IMR-90 (cell line): ENCODE measurements at regions not wholly inside any gene's neighbourhood (a gene's known extent, or its start where the extent isn't known, plus 50 kb on each side); places are given as distances from the start of the nearest gene placed in this dataset.
A peak's percentile ranks its signal among the peaks of the same experiment; 100 is the strongest.

Experiments used
- ATAC-seq: fragments of 200-7000 bp; cut with Tn5 transposase; 2 replicates; pipeline ENCODE4 v1.9.1; 2020; ENCODE audit warnings: low read depth, mild to moderate bottlenecking, moderate library complexity
- BruUV-seq: library from RNA; stranded (reverse); fragments of 400-500 nt; replicated peaks from 2 replicates; lab custom pipeline; 2021; lab: Mats Ljungman, UMichigan
- CTCF ChIA-PET: fragments of 300-600 bp; formaldehyde crosslinking; extraction: SDS; loops from one replicate; lab custom pipeline; 2021; ENCODE audit warnings: antibody characterized with exemption; lab: Yijun Ruan, JAX
- POLR2A ChIA-PET: fragments of 300-600 bp; sonication (Branson Sonifier 250); formaldehyde crosslinking; loops from one replicate; lab custom pipeline; 2022; ENCODE audit warnings: antibody characterized with exemption; ENCODE audit not compliant: unreplicated experiment; lab: Charles Lee
- DNase-seq: peaks from one replicate; pipeline ENCODE4 v3.0.0; 2013
- H2AFZ ChIP-seq: replicated peaks from 2 replicates; pipeline ENCODE3; 2013; ENCODE audit warnings: low read length, mild to moderate bottlenecking; ENCODE audit not compliant: poor library complexity
- H2AK5ac ChIP-seq: 2 replicates; pipeline ENCODE4 v1.6.1; 2013; ENCODE audit warnings: low read depth, low read length, inconsistent platforms
- H2AK9ac ChIP-seq: replicated peaks from 2 replicates; pipeline ENCODE3; 2013; ENCODE audit warnings: mild to moderate bottlenecking, low read depth, low read length, moderate library complexity; ENCODE audit not compliant: poor library complexity
- H2BK120ac ChIP-seq: 2 replicates; pipeline ENCODE4 v1.6.1; 2013; ENCODE audit warnings: low read depth, low read length, inconsistent platforms
- H2BK15ac ChIP-seq: 3 replicates; pipeline ENCODE4 v1.6.1; 2013; ENCODE audit warnings: low read depth, low read length, inconsistent platforms
- H2BK20ac ChIP-seq: 2 replicates; pipeline ENCODE4 v1.6.1; 2013; ENCODE audit warnings: low read depth, mild to moderate bottlenecking, inconsistent platforms, low read length, moderate library complexity
- H2BK5ac ChIP-seq: 2 replicates; pipeline ENCODE4 v1.6.1; 2013; ENCODE audit warnings: mild to moderate bottlenecking, low read depth, low read length, inconsistent platforms; ENCODE audit not compliant: poor library complexity, severe bottlenecking
- H3K14ac ChIP-seq: replicated peaks from 2 replicates; pipeline ENCODE4 v1.6.1; 2013; ENCODE audit warnings: low read depth, low read length, inconsistent platforms
- H3K18ac ChIP-seq: 2 replicates; pipeline ENCODE4 v1.6.1; 2013; ENCODE audit warnings: low read depth, low read length, control low read depth
- H3K23ac ChIP-seq: 2 replicates; pipeline ENCODE4 v1.6.1; 2013; ENCODE audit warnings: low read depth, low read length, inconsistent platforms
- H3K27ac ChIP-seq: 2 replicates; pipeline ENCODE4 v1.5.1; 2013; ENCODE audit warnings: mild to moderate bottlenecking, control low read depth, low read length; ENCODE audit not compliant: insufficient read depth
- H3K27me3 ChIP-seq: 2 replicates; pipeline ENCODE4 v1.6.1; 2013; ENCODE audit warnings: low read length; ENCODE audit not compliant: control insufficient read depth, insufficient read depth
- H3K36me3 ChIP-seq: 2 replicates; pipeline ENCODE4 v1.6.1; 2013; ENCODE audit warnings: low read length, mixed read lengths; ENCODE audit not compliant: control insufficient read depth, insufficient read depth
- H3K4ac ChIP-seq: 2 replicates; pipeline ENCODE4 v1.6.1; 2013; ENCODE audit warnings: low read depth, low read length, inconsistent platforms
- H3K4me1 ChIP-seq: 2 replicates; pipeline ENCODE4 v1.6.1; 2013; ENCODE audit warnings: low read length, mixed read lengths; ENCODE audit not compliant: control insufficient read depth, insufficient read depth
- H3K4me2 ChIP-seq: 2 replicates; pipeline ENCODE4 v1.6.1; 2013; ENCODE audit warnings: low read depth, mild to moderate bottlenecking, control low read depth, low read length, moderate library complexity
- H3K4me3 ChIP-seq: 2 replicates; pipeline ENCODE4 v1.5.1; 2013; ENCODE audit warnings: low read depth, mild to moderate bottlenecking, control low read depth, low read length, moderate library complexity; ENCODE audit not compliant: insufficient read depth
- H3K56ac ChIP-seq: 2 replicates; pipeline ENCODE4 v1.6.1; 2013; ENCODE audit warnings: low read length, inconsistent platforms; ENCODE audit not compliant: insufficient read depth; ENCODE audit errors: extremely low read depth
- H3K79me1 ChIP-seq, 2 experiments: 2 replicates each; pipeline ENCODE4 v1.6.1; 2013; ENCODE audit warnings: low read length in 2 of 2, inconsistent platforms in 1 of 2, low read depth in 1 of 2
- H3K9ac ChIP-seq: 2 replicates; pipeline ENCODE4 v1.6.1; 2013; ENCODE audit warnings: low read depth, low read length, control low read depth
- H3K9me1 ChIP-seq: 2 replicates; pipeline ENCODE4 v1.6.1; 2013; ENCODE audit warnings: low read length, inconsistent platforms; ENCODE audit not compliant: insufficient read depth
- H3K9me3 ChIP-seq: 2 replicates; pipeline ENCODE4 v1.6.1; 2013; ENCODE audit warnings: low read length; ENCODE audit not compliant: control insufficient read depth, insufficient read depth
- H4K20me1 ChIP-seq: 2 replicates; pipeline ENCODE4 v1.6.1; 2013; ENCODE audit warnings: low read length, inconsistent platforms; ENCODE audit not compliant: insufficient read depth
- H4K5ac ChIP-seq: 2 replicates; pipeline ENCODE4 v1.6.1; 2013; ENCODE audit warnings: mild to moderate bottlenecking, low read depth, low read length, control low read depth
- H4K8ac ChIP-seq, 2 experiments: 2 replicates each; pipeline ENCODE4 v1.6.1; 2013; ENCODE audit warnings: low read depth in 2 of 2, low read length in 2 of 2, control low read depth in 1 of 2, inconsistent platforms in 1 of 2
- H4K91ac ChIP-seq: 2 replicates; pipeline ENCODE4 v1.6.1; 2013; ENCODE audit warnings: low read depth, low read length, inconsistent platforms; ENCODE audit not compliant: insufficient read depth
- BHLHE40 ChIP-seq: fragments of 150-350 bp; IDR thresholded peaks from 2 replicates; pipeline ENCODE4 v1.6.1; 2016; ENCODE audit warnings: mild to moderate bottlenecking, low read depth, low read length
- CEBPB ChIP-seq: IDR thresholded peaks from 2 replicates; pipeline ENCODE4 v1.6.1; 2012; ENCODE audit warnings: low read depth, low read length, improper control_type of control experiment
- MAFK ChIP-seq: IDR thresholded peaks from 2 replicates; pipeline ENCODE4 v1.6.1; 2012; ENCODE audit warnings: low read depth, low read length, improper control_type of control experiment
- MAZ ChIP-seq: IDR thresholded peaks from 2 replicates; pipeline ENCODE4 v1.6.1; 2012; ENCODE audit warnings: low read depth, mild to moderate bottlenecking, low read length, improper control_type of control experiment, moderate library complexity, borderline replicate concordance
- MXI1 ChIP-seq: IDR thresholded peaks from 2 replicates; pipeline ENCODE4 v1.6.1; 2012; ENCODE audit warnings: low read depth, mild to moderate bottlenecking, low read length, moderate library complexity, borderline replicate concordance
- RCOR1 ChIP-seq: IDR thresholded peaks from 2 replicates; pipeline ENCODE4 v1.6.1; 2012; ENCODE audit warnings: mild to moderate bottlenecking, low read length, improper control_type of control experiment; ENCODE audit not compliant: insufficient replicate concordance
- SMC3 ChIP-seq: fragments of 150-350 bp; IDR thresholded peaks from 2 replicates; pipeline ENCODE4 v1.6.1; 2016; ENCODE audit warnings: low read depth, mild to moderate bottlenecking, antibody characterized with exemption, low read length, moderate library complexity
- WGBS, 2 experiments: methylation state at CpG; one replicate each; pipeline versions ENCODE4 v1.1.5 to v1.1.7; 2013; ENCODE audit warnings: missing lambda C conversion rate in 2 of 2; ENCODE audit not compliant: insufficient read length in 1 of 2; ENCODE audit errors: extremely low coverage in 2 of 2; 5-methylcytosine and 5-hydroxymethylcytosine counted together
- dilution Hi-C: fragments of 300-500 bp; cut with HindIII; formaldehyde crosslinking; loops from one replicate; pipeline ENCODE4 v1.14.3; 2018; ENCODE audit warnings: low sequenced_read_pairs; ENCODE audit not compliant: unreplicated experiment
- in situ Hi-C: fragments of 300-500 bp; cut with MboI; formaldehyde crosslinking; loops from 3 replicates; pipeline ENCODE4 v1.14.3; 2019; ENCODE audit warnings: low sequenced_read_pairs, inconsistent platforms, mixed read lengths
- intact Hi-C: fragments of 100-400 bp; cut with micrococcal nuclease; formaldehyde crosslinking; loops from 2 replicates; pipeline ENCODE4 v1.10.0; 2022

- ATAC-seq, result no peak
- CTCF ChIA-PET, result no interaction called here
Measured at GRCh38 chr10:118818621-118819221, 64.0 kb upstream of the CACUL1 start.

More at GRCh38 chr10:118818621-118819221, 64.0 kb upstream of the CACUL1 start:
- dilution Hi-C loops, result no loop called here
- no peak overlapping the region for H3K18ac ChIP-seq
- H3K36me3 ChIP-seq, result no peaks in the 10 kb centered on the region
- WGBS, 2 experiments, result 67% methylated on average over 3 of the region's 17 CpGs; no CpG with 5 or more reads in 1 of the 2 experiments
- no peak overlapping the region for H2BK120ac ChIP-seq
- in situ Hi-C loops, result no loop called here
- no peak overlapping the region for H3K4me2 ChIP-seq
- H3K9me1 ChIP-seq, result no peaks in the 10 kb centered on the region
- H3K9ac ChIP-seq, result no peak overlapping the region
- TF ChIP-seq MAZ (no peak), RCOR1 (no peak), SMC3 (no peak), MAFK (no peak), CEBPB (no peak), MXI1 (no peak), BHLHE40 (no peak)
- no peak overlapping the region for H4K8ac ChIP-seq
- H2AFZ ChIP-seq, result no peak overlapping the region
- no peak overlapping the region for H3K4me3 ChIP-seq
- POLR2A ChIA-PET, result no interaction called here
- H2AK9ac ChIP-seq, result peak overlapping the region; percentile 19
- H2BK20ac ChIP-seq, result no peak overlapping the region
- intact Hi-C loops, result no loop called here
- H2BK5ac ChIP-seq, result no peak overlapping the region
- BruUV-seq, result no TSS peak
- H3K27me3 ChIP-seq, result peaks cover 5% of the 10 kb centered on the region; the same call in 1 of the 2 replicates
- H3K79me1 ChIP-seq, result no peaks in the 10 kb centered on the region
- H2AK5ac ChIP-seq, result no peak overlapping the region
- no peak overlapping the region for H3K23ac ChIP-seq
- H2BK15ac ChIP-seq, result no peak overlapping the region
- H4K20me1 ChIP-seq, result no peaks in the 10 kb centered on the region
- H3K27ac ChIP-seq, result no peak overlapping the region
- H3K9me3 ChIP-seq, result no peaks in the 10 kb centered on the region
- H3K4ac ChIP-seq, result no peak overlapping the region
- H4K5ac ChIP-seq, result no peak overlapping the region
- no peak overlapping the region for H3K14ac ChIP-seq
- H4K91ac ChIP-seq, result no peak overlapping the region
- no peak for DNase-seq
- H3K4me1 ChIP-seq, result no peaks in the 10 kb centered on the region
- H3K56ac ChIP-seq, result no peak overlapping the region
